Osteoblast (primary cell): ENCODE measurements at regions not wholly inside any gene's neighbourhood (a gene's known extent, or its start where the extent isn't known, plus 50 kb on each side); places are given as distances from the start of the nearest gene placed in this dataset.
A peak's percentile ranks its signal among the peaks of the same experiment; 100 is the strongest.

Experiments used
- DNase-seq: peaks from one replicate; pipeline ENCODE4 v3.0.0; 2011; ENCODE audit warnings: low spot score, mixed read lengths; ENCODE audit not compliant: insufficient read length; ENCODE audit errors: missing footprints
- H2AFZ ChIP-seq: 2 replicates; pipeline ENCODE4 v1.6.0; 2011; ENCODE audit warnings: mild to moderate bottlenecking, low read length
- H3K27ac ChIP-seq: 2 replicates; pipeline ENCODE4 v1.5.1; 2011; ENCODE audit warnings: mild to moderate bottlenecking, low read depth, low read length, moderate library complexity
- H3K27me3 ChIP-seq: 2 replicates; pipeline ENCODE4 v1.6.0; 2012; ENCODE audit warnings: mild to moderate bottlenecking, control low read depth, inconsistent platforms, low read length, moderate library complexity; ENCODE audit not compliant: insufficient read depth
- H3K36me3 ChIP-seq: 2 replicates; pipeline ENCODE4 v1.5.1; 2011; ENCODE audit warnings: mild to moderate bottlenecking, low read length, control low read depth, moderate library complexity; ENCODE audit not compliant: insufficient read depth
- H3K4me1 ChIP-seq: 2 replicates; pipeline ENCODE4 v1.5.1; 2011; ENCODE audit warnings: mild to moderate bottlenecking, low read length, control low read depth, moderate library complexity; ENCODE audit not compliant: insufficient read depth
- H3K4me2 ChIP-seq: 2 replicates; pipeline ENCODE4 v1.6.0; 2011; ENCODE audit warnings: mild to moderate bottlenecking, low read length; ENCODE audit not compliant: insufficient read depth
- H3K4me3 ChIP-seq: fragments of 200-600 bp; sonication (generic); 3 replicates; pipeline ENCODE4 v1.5.1; 2012; ENCODE audit warnings: mild to moderate bottlenecking, low read length, inconsistent platforms; ENCODE audit not compliant: insufficient read depth
- H3K79me2 ChIP-seq: 2 replicates; pipeline ENCODE4 v1.6.0; 2012; ENCODE audit warnings: mild to moderate bottlenecking, low read length, control low read depth, inconsistent platforms; ENCODE audit not compliant: insufficient read depth
- H3K9me3 ChIP-seq: 2 replicates; pipeline ENCODE4 v1.5.1; 2011; ENCODE audit warnings: low read depth, low read length, control low read depth
- H4K20me1 ChIP-seq: 2 replicates; pipeline ENCODE4 v1.6.0; 2012; ENCODE audit warnings: mild to moderate bottlenecking, low read length, control low read depth; ENCODE audit not compliant: insufficient read depth
- CTCF ChIP-seq: IDR thresholded peaks from 2 replicates; pipeline ENCODE4 v1.5.1; 2011; ENCODE audit warnings: mild to moderate bottlenecking, low read depth, low read length, moderate library complexity; ENCODE audit errors: extremely low read depth

GRCh38 chr1:227450489-227450888, 112.9 kb upstream of the ZNF678 start:
- no peaks in the 10 kb centered on the region for H3K9me3 ChIP-seq
- no peak for TF ChIP-seq CTCF
- H3K4me1 ChIP-seq: peaks cover 5% of the 10 kb centered on the region
- H3K27ac ChIP-seq: no peak overlapping the region
- no peaks in the 10 kb centered on the region for H3K36me3 ChIP-seq
- H3K27me3 ChIP-seq: peaks cover 18% of the 10 kb centered on the region
- peak; percentile 47 for DNase-seq
- no peaks in the 10 kb centered on the region for H4K20me1 ChIP-seq
- no peaks in the 10 kb centered on the region for H3K79me2 ChIP-seq
- H3K4me2 ChIP-seq: no peak overlapping the region
- no peak overlapping the region for H3K4me3 ChIP-seq
- H2AFZ ChIP-seq: no peak overlapping the region

- Histone ChIP-seq H2AFZ (no peak overlapping the region), H3K36me3 (no peaks in the 10 kb centered on the region), H3K27ac (no peak overlapping the region), H3K79me2 (no peaks in the 10 kb centered on the region), H4K20me1 (no peaks in the 10 kb centered on the region), H3K9me3 (no peaks in the 10 kb centered on the region), H3K4me3 (no peak overlapping the region), H3K27me3 (peaks cover 14% of the 10 kb centered on the region), H3K4me2 (no peak overlapping the region), H3K4me1 (peaks cover 5% of the 10 kb centered on the region)
- TF ChIP-seq CTCF: no peak
- no peak for DNase-seq
These were observed 113.5 kb upstream of the ZNF678 start for GRCh38 chr1:227449741-227450441.

- H3K79me2 ChIP-seq: no peaks in the 10 kb centered on the region
- peaks cover 5% of the 10 kb centered on the region for H3K4me1 ChIP-seq
- no peak overlapping the region for H3K27ac ChIP-seq
- no peak overlapping the region for H3K4me3 ChIP-seq
- no peaks in the 10 kb centered on the region for H3K9me3 ChIP-seq
- H3K4me2 ChIP-seq: no peak overlapping the region
- DNase-seq: no peak
- H2AFZ ChIP-seq: no peak overlapping the region
- peak; percentile 54 for TF ChIP-seq CTCF
- no peaks in the 10 kb centered on the region for H4K20me1 ChIP-seq
- H3K27me3 ChIP-seq: peaks cover 8% of the 10 kb centered on the region
- H3K36me3 ChIP-seq: no peaks in the 10 kb centered on the region
These were observed 114.3 kb upstream of the ZNF678 start for GRCh38 chr1:227449051-227449450.

- H3K27ac ChIP-seq: no peak overlapping the region
- no peaks in the 10 kb centered on the region for H4K20me1 ChIP-seq
- DNase-seq: peak; percentile 88
- H3K27me3 ChIP-seq: peaks cover 8% of the 10 kb centered on the region
- no peaks in the 10 kb centered on the region for H3K36me3 ChIP-seq
- H3K79me2 ChIP-seq: no peaks in the 10 kb centered on the region
- peak overlapping the region; percentile 49 for H3K4me3 ChIP-seq
- peak; percentile 5 for TF ChIP-seq CTCF
- peak overlapping the region; percentile 68 for H2AFZ ChIP-seq
- peaks cover 5% of the 10 kb centered on the region for H3K4me1 ChIP-seq
- H3K4me2 ChIP-seq: peak overlapping the region; percentile 66
- H3K9me3 ChIP-seq: no peaks in the 10 kb centered on the region
These were observed 115.8 kb upstream of the ZNF678 start for GRCh38 chr1:227447531-227447990.
